GM19239 (cell line): ENCODE measurements at regions not wholly inside any gene's neighbourhood (a gene's known extent, or its start where the extent isn't known, plus 50 kb on each side); places are given as distances from the start of the nearest gene placed in this dataset.

ENCODE experiments used
- DNase-seq: peaks from one replicate; pipeline ENCODE4 v3.0.0; 2011; ENCODE audit warnings: low spot score; ENCODE audit not compliant: insufficient read length
- FAIRE-seq: peaks from 2 replicates; lab custom pipeline; 2011; peaks lifted over from hg19 to GRCh38; lab: Jason Lieb, UNC

DNA sequence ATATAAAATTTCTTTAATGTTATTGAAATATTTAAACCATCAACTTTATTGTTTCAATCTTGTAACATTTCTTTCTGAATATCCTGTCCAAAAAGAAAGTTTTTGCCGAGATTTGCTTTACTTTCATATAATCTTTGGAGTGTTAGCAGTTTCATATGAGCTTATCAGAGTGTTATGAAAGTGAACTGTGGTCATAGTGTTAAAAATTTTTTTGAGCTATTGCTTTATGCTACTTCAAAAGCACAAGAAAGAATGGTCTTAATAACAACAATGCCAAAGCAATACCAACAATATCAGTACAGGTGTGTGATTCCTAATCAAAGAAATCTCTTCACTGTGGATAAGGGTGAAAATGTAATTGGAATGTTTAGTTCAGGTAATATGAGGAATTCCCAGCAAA is 1994.9 kb upstream of the FLRT2 start:
- DNase-seq (no peak), FAIRE-seq (no peak)

DNA sequence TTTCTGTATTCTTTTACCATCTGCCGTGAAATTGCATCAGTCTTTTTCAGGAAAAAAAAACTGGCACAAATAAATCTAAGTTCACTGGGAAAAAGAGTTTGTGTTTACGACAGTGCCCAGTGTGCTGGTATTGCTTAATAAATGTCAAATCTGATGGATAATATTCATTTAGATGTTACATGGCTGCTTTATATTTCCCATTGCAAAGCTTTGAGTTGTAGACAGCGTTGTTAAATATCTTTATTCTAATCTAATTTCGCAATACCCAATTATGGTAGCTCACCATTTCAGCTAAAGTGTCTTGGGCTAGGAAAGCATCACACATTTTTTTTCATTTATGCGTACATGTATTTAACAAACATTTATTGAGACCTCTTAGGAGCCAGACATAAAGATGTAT is 1994.5 kb upstream of the FLRT2 start:
- FAIRE-seq (no peak), DNase-seq (no peak)

GRCh38 chr14:83541147-83541546 is 1988.8 kb upstream of the FLRT2 start:
- FAIRE-seq (no peak), DNase-seq (no peak)

GRCh38 chr14:83548061-83548839 is 1981.7 kb upstream of the FLRT2 start:
- DNase-seq, result no peak
- no peak for FAIRE-seq

DNA sequence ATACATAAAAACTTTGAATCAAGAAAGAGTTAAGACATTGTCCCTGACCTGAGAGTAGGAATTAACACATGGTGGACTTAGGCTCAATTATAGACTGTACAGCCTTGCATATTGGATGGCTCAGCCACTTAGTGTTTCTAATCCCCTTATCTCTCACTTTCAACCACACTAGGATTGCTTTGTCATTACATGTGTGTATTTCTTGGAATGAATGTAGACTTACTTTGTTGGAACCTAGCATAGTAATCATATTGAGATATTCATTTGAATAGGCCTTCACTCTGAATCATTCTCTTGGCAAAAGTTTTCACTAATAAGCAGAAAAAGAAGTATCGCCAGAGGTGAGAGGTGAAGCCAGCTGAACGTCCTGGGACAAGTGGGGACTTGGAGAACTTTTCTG is 1973.9 kb upstream of the FLRT2 start:
- FAIRE-seq, result no peak
- DNase-seq, result no peak

GRCh38 chr14:83556746-83557453 is 1973.0 kb upstream of the FLRT2 start:
- DNase-seq, result no peak
- FAIRE-seq, result no peak

DNA sequence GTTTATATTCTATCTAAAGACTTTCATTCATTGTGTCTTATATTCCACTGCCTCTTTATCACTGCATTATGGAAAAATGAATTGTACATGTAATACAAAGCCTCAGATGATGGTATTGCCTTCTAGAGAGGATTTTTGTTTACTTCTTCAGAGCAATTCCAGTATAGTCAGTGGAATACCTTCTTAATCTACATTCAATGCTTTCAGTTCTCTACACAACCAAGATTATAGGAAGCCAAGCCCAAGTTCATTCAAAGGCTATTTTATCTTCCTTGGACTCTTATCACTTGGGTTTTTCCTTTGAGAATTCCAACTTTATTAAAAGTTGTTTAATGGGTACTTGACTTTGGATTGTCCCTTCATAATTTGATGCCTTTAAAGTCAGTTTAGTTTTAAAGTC is 1971.0 kb upstream of the FLRT2 start:
- FAIRE-seq, result no peak

DNA sequence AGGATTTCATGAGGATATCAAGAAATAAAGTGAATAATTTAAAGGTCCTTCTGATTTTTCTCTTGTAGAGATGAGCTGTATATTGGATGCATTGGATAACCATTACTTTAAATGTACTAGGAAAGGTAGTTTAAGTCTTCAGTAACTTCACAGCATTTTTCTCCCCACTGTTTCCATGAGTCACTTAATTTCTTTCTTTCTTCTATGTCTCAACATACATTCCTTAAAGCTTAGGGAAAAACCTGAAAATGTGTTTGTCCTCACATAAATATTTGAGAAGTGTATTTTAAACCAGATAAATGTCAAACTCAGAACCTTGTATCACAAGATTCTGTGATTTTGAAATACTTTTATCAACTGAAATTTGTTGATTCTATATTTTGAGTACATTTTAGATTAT is 1970.2 kb upstream of the FLRT2 start:
- no peak for FAIRE-seq
- DNase-seq, result no peak

More for the DNA sequence above, 1971.0 kb upstream of the FLRT2 start:
- DNase-seq, result no peak

DNA sequence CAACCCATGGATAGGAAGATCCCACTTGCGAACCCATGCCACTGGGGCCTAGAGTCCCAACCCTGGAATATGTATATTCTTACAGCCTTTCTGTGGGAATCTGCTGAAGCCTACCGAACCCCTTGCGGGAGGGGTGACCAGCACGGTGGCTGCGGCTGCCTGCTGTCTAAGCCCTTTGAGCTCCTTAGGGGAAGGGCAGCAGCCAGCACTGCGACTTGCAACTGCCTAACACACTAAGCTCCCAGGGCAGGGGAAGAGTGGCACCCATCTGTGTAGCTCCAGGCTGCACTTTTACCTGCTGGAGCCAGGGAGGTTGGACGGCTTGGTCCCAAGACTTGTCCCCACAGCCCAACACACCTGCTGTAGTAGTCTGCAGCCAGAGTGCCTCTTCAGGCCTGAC is 1968.7 kb upstream of the FLRT2 start:
- FAIRE-seq, result no peak

DNA sequence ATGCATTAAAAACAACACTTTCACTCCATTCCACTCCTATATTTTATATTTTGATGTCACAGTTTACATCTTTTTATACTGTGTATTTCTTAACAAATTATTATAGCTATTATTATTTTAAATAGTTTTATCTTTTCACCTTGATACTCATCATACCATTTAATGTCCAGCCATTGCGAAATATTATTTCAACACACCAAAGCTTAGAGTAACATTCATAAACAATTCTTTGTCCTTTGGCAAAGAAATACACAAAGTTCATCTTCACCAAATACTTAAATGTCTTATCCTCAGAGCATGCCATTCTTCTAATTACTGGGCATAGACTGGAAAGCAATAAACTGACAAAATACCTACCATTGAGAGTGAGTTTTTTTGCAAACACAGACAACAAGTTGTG is 1963.4 kb upstream of the FLRT2 start:
- FAIRE-seq, result no peak
- no peak for DNase-seq

More for the DNA sequence above, 1968.7 kb upstream of the FLRT2 start:
- DNase-seq, result no peak

DNA sequence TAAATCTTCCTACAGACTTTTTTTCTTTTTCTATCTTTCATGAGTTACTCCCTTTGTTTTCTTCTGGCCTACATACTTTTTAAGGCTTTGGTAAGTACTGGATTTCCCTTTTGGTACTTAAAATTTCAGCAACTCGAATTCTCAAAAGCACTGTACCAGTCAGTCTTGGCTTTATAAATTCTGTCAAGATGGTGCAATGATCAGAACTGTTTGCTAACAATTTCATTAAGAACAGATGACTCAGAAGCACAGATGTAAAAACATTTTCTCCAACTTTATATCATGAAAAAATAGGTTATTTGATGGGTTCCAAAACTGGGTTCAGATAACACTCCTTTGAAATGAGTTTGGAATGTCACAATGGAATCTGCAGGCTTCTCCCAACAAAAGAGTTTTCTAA is 1961.8 kb upstream of the FLRT2 start:
- no peak for FAIRE-seq
- no peak for DNase-seq

- DNase-seq (no peak), FAIRE-seq (no peak)
Measured at GRCh38 chr14:83575301-83575700, 1954.6 kb upstream of the FLRT2 start.

GRCh38 chr14:83583201-83583600 is 1946.7 kb upstream of the FLRT2 start:
- DNase-seq (no peak), FAIRE-seq (no peak)

- DNase-seq, result no peak
- FAIRE-seq, result no peak
Measured at GRCh38 chr14:83594874-83595273, 1935.1 kb upstream of the FLRT2 start.

GRCh38 chr14:83607682-83608081 is 1922.3 kb upstream of the FLRT2 start:
- DNase-seq (no peak), FAIRE-seq (no peak)

GRCh38 chr14:83611491-83611890 is 1918.5 kb upstream of the FLRT2 start:
- DNase-seq (no peak), FAIRE-seq (no peak)

DNA sequence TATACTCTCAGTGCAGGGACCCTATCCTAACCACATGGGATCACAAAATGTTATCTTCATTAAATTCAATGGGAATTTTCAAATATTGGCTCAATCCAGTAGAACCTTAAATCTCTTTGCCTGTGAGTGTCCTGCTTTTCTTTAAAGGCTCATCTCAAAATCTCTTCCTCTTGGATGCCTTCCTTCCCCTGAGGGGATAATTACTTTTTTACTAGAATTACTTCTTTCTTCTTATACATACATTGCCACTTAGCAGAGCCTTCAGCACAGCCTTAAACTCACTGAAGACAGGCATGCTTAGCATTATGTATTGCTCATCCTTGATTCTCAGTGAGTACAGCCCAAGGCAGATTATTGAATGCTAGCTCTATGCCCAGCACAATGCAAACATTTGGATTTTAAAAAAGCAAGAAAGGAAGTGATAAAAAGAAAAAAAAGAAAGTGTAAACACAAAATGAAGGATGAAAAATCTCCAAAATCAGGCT is 1918.0 kb upstream of the FLRT2 start:
- DNase-seq (no peak), FAIRE-seq (no peak)

DNA sequence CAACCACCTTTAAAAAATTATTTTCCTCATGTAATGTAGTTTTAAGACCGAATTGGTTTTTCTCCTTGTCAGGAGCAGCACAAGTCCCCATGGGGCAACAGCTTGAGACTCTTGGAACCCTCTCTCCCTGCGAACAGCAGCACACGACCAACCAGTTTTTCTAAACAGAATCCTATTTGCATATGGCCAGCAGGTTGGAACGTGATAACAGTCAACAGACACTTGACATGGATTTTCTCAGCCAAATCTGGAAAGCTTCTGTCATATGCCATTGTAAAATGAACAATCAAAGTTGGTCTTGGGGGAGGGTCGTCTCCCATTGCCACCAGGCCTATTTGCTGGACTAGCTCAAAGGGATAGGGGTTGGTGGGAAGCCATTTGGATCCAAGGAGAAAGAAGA is 1915.0 kb upstream of the FLRT2 start:
- FAIRE-seq (no peak), DNase-seq (no peak)

DNA sequence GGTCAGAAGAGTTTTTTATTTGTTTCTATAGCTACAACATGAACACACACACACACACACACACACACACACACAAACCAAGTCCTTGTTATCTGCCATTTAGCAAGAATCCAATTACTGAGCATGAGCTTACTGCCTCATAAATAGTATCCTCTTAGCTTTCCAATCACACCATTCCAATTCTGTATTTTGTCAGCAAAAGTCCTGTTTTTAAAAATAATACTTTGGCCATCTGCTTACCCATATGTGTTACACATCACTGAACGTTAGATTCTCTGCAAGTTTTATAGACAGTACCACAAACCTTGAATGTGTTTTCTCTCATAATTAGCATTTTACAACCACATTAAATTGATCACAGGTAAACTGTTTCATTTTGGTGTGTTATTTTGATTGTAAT is 1905.4 kb upstream of the FLRT2 start:
- DNase-seq, result no peak

DNA sequence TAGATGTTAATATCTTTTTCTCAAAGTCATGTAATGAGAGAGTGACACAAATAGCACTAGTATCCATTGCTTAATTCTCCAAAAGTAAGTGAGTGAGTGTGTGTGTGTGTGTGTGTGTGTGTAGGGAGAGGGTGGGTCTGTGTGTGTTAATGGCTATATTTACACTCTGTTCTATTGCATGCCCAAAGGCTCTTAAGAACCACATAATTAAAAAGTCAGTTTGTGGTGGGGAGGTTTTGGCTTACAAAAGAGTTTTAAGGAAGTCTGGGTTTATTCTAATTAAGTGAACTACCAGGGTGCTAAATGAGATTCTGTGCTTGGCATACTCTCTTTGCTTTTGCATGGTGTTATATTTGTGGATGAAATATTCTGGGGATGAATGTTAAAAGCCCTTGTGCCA is 1897.6 kb upstream of the FLRT2 start:
- DNase-seq, result no peak
- no peak for FAIRE-seq

More for the DNA sequence above, 1905.4 kb upstream of the FLRT2 start:
- FAIRE-seq, result no peak

DNA sequence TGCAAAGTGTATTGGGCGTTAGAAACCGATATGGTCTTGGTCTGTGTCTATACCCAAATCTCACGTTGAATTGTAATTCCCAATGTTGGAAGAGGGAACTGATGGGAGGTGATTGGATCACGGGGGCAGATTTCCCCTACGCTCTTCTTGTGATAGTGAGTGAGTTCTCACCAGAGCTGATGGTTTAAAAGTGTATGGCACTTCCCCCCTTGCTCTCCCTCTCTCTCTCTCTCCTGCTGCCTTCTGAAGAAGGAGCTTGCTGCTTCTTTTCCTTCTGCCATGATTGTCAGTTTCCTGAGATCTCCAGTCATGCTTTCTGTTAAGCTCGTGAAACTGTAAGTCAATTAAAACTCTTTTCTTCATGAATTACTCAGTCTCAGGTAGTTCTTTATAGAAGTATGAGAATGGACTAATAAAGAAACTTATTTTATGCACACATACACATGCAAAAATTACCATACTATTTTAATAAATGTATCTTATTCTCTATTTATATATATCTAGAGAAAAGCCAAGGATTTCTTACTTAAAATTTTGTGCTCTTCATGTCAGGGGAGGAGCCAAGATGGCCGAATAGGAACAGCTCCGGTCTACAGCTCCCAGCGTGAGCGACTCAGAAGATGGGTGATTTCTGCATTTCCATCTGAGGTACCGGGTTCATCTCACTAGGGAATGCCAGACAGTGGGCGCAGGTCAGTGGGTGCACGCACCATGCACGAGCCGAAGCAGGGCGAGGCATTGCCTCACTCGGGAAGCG is 1891.0 kb upstream of the FLRT2 start:
- FAIRE-seq (no peak), DNase-seq (no peak)
